ENCODE measurements at regions not wholly inside any gene's neighbourhood (a gene's known extent, or its start where the extent isn't known, plus 50 kb on each side); places are given as distances from the start of the nearest gene placed in this dataset.
A peak's percentile ranks its signal among the peaks of the same experiment; 100 is the strongest.

DNA sequence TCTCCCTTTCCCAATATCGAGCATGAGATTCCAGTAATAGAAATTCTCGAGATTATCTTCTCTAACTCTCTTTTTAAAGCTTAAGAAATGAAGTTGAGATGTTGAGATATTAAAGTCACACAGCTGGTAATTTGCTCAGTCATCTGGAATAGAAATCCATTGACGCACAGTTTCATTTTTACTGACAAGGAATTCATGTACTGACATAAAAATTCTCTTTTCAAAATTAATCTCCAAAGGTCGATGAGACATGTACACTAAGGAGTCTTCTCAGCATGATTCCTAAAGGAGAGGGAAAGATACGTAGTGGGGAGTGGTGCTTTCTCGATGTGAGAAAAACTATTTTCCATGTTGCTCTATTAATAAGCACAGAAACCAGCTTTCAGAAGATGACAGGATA is 1639.5 kb upstream of the MIR17HG start:
- no peak for DNase-seq (ENCODE audit: low read depth)

DNA sequence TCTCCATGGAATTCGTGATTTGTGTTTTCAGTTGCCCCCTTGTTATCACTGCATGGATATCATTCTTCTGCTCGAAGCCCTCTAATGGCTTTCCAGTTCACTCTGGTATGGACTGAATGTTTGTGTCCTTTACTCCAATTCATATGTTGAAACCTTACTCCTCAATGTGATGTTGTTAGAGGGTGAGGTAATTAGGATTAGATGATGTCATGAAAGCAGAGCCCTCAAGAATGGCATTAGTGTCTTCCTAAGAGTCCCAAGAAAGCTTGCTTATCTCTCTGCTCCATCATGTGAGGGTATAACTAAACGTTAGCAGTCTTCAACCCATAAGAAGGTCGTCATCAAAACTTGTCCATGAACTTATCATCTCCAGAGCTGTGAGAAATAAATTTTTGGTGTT is 1626.3 kb upstream of the MIR17HG start:
- no peak for DNase-seq (ENCODE audit: low read depth)

DNA sequence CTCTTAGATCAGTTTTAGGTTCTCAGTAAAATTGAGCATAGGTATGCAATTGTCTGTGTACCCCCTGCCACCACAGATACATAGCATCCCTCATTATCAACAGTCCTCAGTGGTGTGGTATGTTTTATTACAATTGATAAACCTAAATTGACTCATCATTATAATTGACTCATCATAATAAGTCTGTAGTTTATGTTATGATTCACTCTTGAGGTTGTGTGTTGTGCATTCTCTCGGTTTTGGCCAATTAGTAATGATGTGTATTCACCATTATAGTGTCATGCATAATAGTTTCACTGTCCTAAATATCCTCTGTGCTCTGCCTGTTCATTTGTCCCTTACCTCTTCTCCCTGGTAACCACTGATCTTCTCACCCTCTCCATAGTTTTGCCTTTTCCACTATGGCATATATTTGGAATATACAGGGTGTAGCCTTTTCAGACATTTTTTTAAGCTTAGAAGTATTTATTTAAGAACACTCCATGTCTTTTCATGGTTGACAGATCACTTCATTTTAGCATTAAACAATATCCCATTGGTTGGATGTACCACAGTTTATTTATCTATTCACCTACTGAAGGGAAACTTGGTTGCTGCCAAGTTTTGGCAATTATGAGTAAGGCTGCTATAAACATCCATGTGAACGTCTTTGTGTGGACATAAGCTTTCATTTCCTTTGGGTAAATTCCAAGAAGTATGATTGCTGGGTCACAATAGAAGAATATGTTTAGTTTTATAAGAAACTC is 1620.6 kb upstream of the MIR17HG start:
- DNase-seq (ENCODE audit: low read depth), result peak; percentile 52

GRCh38 chr13:89733829-89734228 is 1613.7 kb upstream of the MIR17HG start:
- DNase-seq (ENCODE audit: low read depth), result no peak

GRCh38 chr13:89737051-89737450 is 1610.4 kb upstream of the MIR17HG start:
- no peak for DNase-seq (ENCODE audit: low read depth)

- DNase-seq (ENCODE audit: low read depth), result no peak
These were observed 1609.4 kb upstream of the MIR17HG start for GRCh38 chr13:89738072-89738471.

GRCh38 chr13:89740994-89741685 is 1606.3 kb upstream of the MIR17HG start:
- no peak for DNase-seq (ENCODE audit: low read depth)

- no peak for DNase-seq (ENCODE audit: low read depth)
These were observed 1600.9 kb upstream of the MIR17HG start for GRCh38 chr13:89746554-89746953.

GRCh38 chr13:89748716-89749115 is 1598.8 kb upstream of the MIR17HG start:
- no peak for DNase-seq (ENCODE audit: low read depth)

- no peak for DNase-seq (ENCODE audit: low read depth)
These were observed 1597.6 kb upstream of the MIR17HG start for GRCh38 chr13:89749888-89750287.

- DNase-seq (ENCODE audit: low read depth), result no peak
These were observed 1597.1 kb upstream of the MIR17HG start for GRCh38 chr13:89750371-89750770.

DNA sequence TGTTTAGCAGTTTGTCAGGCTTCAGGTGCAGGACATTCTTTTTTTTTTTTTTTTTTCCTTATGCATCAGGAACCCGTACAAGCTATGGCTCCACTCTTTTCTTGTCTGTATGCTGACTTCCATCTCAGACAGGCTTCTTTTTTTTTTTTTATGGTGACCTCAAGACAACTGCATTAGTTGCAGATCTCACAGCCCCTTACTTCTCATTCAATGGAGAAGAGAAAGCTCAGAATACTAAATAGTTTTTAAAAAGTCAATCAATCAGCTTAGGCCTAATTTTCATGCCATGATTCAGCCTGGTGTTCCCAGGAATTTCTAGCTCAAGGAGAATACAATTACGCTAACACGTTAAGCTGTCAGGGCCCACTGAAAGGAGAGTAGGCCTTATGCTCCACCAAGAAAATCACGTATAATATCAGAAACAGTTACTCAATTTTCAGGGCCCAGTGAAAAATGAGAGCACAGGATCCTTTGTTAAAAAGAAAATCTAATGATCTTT is 1596.0 kb upstream of the MIR17HG start:
- no peak for DNase-seq (ENCODE audit: low read depth)

GRCh38 chr13:89752394-89752793 is 1595.1 kb upstream of the MIR17HG start:
- DNase-seq (ENCODE audit: low read depth), result no peak

- no peak for DNase-seq (ENCODE audit: low read depth)
These were observed 1591.6 kb upstream of the MIR17HG start for GRCh38 chr13:89755729-89756492.

- DNase-seq (ENCODE audit: low read depth), result no peak
These were observed 1584.5 kb upstream of the MIR17HG start for GRCh38 chr13:89763005-89763404.

DNA sequence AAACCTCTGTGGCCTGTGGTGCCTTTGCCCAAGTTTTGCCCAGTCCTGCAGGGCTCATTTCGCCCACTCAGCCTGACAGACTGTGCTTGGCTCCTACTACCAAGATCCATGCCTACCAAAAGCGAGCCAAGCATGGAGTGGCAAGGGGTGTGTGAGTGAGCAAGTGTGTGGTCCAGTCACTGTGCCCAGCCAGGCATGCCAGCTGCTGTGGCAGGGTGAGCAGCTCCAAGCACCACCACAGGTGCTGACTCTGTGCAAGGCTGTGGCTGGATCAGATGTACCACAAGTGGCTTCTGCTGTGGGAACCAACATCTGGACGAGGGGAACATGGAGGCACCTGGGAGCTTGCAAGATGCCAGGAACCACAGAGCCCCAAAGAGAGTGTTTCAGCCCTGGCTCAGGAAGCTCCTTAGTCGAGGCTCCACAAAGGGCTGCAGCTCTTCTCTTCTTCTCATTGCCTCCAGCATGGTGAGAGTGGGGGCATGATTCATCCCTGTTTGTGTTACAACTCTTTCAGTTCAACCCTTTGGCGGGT is 1564.2 kb upstream of the MIR17HG start:
- peak; percentile 1 for DNase-seq (ENCODE audit: low read depth)

- DNase-seq (ENCODE audit: low read depth), result no peak
These were observed 1563.2 kb upstream of the MIR17HG start for GRCh38 chr13:89784161-89784809.

- no peak for DNase-seq (ENCODE audit: low read depth)
These were observed 1561.0 kb upstream of the MIR17HG start for GRCh38 chr13:89786531-89786930.

- no peak for DNase-seq (ENCODE audit: low read depth)
These were observed 1556.8 kb upstream of the MIR17HG start for GRCh38 chr13:89790696-89791095.

- DNase-seq (ENCODE audit: low read depth), result no peak
These were observed 1555.4 kb upstream of the MIR17HG start for GRCh38 chr13:89791971-89792630.

- DNase-seq (ENCODE audit: low read depth), result peak; percentile 0
These were observed 1551.3 kb upstream of the MIR17HG start for GRCh38 chr13:89796196-89796595.

Measured in M059J (cell line).